ENCODE measurements at regions not wholly inside any gene's neighbourhood (a gene's known extent, or its start where the extent isn't known, plus 50 kb on each side); places are given as distances from the start of the nearest gene placed in this dataset.

GRCh38 chr2:105652014-105652796 lies 92.5 kb upstream of the NCK2 start:
- no peak for DNase-seq (ENCODE audit: low read depth in 3 of 3)

- no peak for DNase-seq (ENCODE audit: low read depth in 3 of 3)
Measured at GRCh38 chr2:105649534-105649933, 95.2 kb upstream of the NCK2 start.

DNA sequence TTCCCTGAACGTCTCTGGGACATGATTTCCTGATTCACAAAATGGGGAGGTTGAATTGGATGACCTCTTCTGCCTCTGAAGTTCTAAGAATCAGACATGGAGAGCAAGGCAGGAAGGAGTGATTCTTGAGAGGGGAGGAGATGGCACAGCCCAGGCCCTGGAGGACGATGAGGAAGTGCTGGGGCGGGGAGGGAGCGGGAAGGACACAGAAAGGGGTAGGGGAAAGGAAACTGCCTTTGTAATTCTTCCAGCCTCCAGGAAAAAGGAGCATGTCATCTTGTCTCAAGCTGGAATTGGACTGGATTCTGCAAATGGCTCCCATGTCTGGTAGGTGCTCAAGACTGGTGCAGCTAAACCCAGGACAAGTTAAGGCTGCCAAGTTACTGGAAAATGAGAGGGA lies 97.0 kb upstream of the NCK2 start:
- no peak for DNase-seq (ENCODE audit: low read depth in 3 of 3)

DNA sequence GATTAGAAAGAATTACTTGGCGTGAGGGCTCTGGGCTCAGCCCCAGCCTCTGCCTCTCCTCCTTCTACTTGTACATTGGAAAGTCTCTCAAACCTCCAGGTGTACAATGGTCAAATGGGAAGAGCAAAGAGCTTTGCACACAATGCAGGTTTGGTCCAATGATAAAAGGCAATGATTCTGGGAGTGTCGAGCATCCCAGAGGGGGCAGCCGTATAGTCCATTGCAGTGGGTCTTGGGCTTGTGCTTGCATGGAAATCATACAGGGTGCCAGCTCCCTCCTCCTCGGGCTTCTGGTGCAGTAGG lies 98.0 kb upstream of the NCK2 start:
- DNase-seq (ENCODE audit: low read depth in 3 of 3), result no peak

DNA sequence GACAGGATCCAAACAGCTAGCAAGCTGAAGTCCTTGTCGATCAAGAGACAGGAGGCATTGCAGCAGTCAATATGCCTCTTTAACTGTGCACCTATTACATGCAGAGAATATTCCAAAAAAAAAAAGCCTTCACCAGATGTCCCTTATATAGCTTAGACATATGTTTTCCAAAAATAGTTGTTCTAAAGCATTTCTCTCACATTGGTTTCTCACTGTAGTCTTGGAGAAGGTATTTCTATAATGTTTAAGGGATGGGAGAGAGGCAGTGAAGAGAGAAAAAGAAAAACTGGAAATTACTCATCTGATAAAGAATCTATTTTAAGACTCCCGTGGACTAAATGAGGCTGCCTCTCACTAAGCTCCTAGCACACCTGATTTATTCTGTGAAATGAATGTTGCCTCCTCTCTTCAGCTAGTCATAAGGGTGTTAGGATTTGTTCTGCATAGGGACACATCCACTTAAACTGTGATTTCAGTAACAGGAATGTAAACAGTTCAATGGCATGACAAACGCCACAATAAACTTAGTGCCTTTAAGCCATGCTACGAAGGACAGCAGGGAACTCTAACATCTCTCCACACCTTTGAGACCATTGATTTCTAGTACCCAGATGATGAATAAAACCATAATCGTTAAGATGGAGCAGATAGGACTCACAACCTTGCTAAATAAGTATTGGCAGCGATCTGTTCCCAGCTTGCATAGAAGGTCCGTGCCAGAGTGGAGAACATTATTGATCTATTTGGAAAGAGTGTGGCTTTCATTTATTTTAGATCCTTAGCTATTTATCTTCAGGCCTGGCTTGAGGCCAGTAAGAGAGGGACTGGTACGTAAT lies 98.6 kb upstream of the NCK2 start:
- no peak for DNase-seq (ENCODE audit: low read depth in 3 of 3)

DNA sequence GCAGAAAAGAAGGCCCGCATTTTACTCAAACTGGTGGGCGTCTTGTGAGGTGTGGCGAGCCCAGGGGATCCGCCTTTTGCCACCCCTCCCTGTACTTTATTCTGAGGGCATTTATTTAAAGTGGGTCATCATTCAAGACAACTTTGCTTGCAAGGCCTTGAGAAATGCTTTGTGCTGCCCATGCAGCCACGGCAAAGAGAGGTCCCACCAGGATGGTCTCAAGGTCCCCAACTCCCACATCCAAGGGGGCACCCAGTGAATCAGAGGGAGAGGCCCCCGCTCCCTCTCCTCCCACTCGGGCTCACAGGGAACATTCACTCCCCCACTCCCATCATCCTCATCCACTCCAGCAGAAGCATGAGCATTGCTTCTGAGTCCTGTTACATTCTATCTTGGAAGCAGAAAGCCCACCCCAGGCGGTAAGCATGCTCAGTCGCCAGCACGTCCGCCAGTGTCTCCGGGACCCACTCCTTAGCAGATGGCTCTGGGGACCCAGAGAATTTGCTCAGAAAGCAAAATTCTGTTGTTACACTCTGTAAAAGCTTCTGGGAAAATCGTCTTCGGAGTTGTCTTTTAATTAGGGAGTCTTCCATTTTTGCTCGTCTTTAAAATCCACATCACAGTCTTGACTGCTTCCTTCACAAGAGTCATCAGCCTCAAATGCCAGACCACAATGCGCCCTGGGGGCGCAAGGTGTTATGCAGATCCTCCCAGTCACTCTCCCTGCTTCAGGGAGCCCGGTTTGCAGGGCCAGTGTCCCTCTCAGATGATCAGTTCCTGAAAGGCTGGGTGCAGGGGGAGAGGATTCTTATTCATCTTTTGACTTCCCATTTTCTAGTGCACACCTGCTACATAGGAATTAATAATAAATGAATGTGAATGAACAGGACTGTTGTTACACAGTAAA lies 99.4 kb upstream of the NCK2 start:
- no peak for DNase-seq (ENCODE audit: low read depth in 3 of 3)

DNA sequence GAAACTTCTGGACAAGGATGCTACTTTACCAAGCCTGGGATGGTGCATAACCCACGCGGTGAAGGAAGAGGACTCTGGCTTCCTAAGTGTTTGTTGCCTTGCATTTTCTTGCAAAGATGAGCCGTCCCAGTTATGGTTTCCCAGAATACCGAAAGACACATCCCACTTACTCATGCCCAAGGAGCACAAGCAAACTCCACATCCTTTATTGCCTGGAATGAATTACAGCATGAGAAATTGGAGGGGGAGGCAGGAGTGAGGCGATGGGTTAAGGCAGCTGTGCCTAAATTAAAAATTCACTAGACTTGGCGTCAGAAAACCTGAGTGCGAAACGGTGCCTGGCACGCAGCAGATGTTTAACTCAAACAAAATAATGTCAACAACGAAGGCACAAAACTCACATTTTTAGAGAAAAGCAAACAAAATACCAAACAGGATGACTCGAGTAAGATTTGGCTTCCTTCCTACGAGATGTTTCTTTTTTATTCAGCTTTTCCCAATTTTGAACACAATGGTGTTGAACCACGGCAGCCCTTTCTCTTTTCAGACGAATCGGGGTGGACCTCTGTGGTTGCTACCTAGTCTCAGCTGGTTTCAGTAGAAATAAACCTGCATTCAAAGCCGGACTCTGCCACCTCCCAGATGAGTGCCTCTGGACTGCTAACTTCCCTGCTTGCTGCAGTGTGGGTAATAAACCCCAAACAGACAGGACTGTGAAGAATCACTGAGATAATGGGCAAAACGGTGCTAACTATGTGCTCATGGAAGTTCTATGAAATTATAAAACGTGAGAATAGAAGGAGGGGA lies 100.3 kb upstream of the NCK2 start:
- no peak for DNase-seq (ENCODE audit: low read depth in 3 of 3)

DNA sequence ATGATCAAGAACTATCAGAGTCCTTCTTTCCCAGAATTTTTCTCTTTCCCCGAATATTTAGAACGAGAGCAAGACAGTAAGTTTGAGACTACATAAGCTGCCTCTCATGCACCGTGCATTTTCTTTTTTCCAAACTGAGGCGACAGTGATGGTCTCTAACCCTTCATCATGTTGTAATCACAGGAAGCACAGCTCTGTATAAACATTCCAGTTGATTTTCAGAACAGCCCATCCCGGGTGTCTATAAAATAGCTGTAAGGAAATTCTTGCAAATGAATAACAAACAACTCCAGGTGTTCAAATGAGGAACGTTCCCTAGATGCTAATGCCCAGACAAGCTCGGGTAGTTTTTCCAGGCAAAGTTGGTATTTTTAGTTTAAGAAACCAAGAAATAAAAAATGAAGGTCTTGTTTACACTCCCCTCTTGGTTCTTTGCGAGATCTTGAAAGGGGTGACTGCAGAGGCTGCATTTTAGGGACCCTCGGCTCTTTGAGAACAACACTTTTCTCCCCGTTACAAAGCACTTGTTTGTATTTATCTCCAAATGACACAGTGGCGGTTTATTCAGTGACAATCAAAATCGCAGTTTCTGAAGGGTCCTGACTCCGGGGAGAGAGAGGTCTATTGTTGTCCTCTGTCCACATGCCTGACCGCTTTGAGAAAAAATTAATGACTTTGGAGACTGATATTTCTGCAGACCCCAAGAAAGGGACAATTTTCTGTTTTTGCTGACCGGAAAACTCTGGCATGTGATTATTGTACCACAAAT lies 101.1 kb upstream of the NCK2 start:
- no peak for DNase-seq (ENCODE audit: low read depth in 3 of 3)

- DNase-seq (ENCODE audit: low read depth in 3 of 3), result no peak
Measured at GRCh38 chr2:105641389-105641811, 103.3 kb upstream of the NCK2 start.

DNA sequence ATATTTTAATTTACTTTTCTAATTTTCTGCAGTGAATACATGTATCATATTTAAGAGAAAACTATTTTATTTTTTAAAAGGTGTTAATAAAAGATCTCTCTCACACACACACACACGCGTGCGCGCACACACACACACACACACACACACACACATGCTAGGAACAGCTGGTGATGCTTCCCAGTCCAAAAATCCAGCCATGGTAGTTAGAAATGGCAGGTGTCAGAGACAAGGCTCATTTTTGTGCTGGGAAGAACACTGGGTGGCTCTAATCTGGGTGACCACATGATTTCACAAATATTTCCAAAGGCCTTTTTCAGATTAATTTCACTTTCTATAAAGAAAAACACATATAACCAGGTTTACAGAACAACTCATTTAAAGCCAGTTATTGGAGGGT lies 104.5 kb upstream of the NCK2 start:
- no peak for DNase-seq (ENCODE audit: low read depth in 3 of 3)

DNA sequence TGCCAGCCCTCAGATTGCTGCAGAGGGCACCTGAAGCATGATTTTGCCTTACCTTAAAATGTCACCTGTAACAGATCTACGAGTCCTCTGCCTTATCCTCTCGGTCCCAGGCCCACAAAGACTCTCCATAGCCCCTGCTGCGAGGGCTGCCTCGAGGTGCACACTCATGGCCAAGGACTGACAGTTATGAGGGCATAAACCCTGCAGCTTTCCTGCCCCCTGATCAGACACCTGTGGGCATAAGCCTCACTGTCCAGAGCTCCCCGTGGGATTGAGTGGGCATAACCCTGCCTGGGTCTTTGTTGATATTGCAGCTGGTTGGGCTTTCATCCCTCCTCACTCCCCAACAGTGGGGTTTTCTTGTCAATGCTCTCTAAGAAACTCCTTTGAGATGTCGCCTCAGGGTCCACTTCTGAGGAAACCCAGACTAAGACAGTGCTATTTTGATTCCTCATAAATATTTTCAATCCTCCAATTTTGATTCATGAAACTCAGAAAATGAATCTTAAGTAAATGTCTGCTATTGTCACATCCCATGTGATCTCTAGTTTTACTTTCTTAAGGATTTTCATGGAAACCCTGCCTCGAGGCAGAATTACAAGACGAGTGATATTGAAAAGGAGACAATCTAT lies 108.5 kb upstream of the NCK2 start:
- no peak for DNase-seq (ENCODE audit: low read depth in 3 of 3)

DNA sequence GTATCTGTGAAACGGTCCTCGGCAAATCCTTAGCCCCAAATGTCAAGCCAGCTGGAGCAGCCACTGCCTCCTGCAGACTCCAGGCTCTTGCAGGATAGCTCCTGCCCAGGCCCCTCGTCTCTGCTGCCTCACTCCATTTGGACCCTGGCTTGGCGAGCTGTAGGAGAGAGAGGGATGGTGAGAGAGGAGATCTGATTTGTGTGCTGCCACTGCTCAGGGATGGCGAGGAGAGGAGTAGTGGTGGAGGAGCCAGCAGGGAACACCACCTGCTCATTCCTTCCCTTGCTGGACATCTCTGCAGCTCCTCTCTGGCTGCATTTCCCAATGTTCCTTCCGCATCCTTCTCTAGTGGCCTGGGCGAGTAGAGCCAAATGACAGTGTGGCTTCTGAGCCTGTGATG lies 109.1 kb upstream of the NCK2 start:
- DNase-seq (ENCODE audit: low read depth in 3 of 3), result no peak

DNA sequence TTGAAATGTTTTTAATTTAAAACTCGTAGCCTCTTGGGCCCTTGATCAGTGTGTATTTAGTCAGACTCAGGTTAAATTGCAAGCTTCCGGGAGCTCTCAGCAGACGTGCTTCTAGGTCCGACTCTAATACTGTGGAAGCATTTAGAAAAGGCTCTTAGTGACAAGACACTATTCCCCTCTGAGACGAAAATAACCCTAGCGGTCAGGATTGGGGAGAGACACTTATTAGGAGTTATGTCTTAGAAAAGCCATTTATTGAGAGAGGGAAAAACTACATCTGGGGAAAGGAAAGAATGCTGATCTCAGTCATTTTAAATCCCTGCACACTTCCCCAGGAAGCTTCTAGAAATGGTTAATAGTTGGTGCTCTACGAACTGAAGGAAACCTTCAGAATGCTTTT lies 110.5 kb upstream of the NCK2 start:
- no peak for DNase-seq (ENCODE audit: low read depth in 3 of 3)

GRCh38 chr2:105631922-105632321 lies 112.8 kb upstream of the NCK2 start:
- no peak for DNase-seq (ENCODE audit: low read depth in 3 of 3)

DNA sequence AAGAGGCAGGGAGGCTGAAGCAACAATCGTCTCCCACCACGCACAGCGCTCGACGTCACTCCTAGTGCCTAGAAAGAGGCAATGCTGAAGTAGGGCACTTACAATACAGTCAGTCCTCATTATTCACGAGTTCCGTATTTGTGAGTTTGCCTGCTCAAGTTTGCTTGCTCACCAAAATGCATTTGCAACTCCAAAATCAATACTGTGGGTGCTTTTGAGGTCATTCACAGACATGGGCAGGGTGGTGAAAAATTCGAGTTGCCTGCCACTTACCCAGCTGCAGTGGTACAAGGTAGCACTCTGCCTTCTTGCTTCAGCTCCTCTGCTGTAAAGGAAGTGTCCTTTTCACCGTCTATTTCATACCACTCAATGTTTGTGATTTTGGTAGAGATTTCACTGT lies 113.7 kb upstream of the NCK2 start:
- no peak for DNase-seq (ENCODE audit: low read depth in 3 of 3)

- DNase-seq (ENCODE audit: low read depth in 3 of 3), result no peak
Measured at GRCh38 chr2:105629634-105630033, 115.1 kb upstream of the NCK2 start.

DNA sequence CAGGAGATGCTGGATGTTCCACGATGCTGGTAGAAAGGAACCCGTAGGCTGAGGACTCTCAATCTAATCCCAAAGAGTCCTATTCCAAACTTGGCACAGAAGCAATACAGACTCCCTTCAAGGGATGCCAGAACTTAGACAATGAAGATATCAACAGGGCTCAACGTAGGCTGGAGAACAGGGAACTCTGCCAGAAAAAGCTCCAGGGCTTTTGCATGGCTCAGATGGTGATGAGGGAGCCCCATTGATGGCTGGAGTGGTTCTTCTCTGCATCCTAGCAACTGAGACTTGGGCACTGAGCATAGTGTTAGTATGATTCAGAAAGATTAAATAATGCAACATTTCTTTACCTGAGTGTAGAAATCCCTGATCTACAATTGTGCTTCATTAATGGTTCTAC lies 117.2 kb upstream of the NCK2 start:
- DNase-seq (ENCODE audit: low read depth in 3 of 3), result no peak

- DNase-seq (ENCODE audit: low read depth in 3 of 3), result no peak
Measured at GRCh38 chr2:105626966-105627340, 117.8 kb upstream of the NCK2 start.

- no peak for DNase-seq (ENCODE audit: low read depth in 3 of 3)
Measured at GRCh38 chr2:105626212-105626965, 118.3 kb upstream of the NCK2 start.

DNA sequence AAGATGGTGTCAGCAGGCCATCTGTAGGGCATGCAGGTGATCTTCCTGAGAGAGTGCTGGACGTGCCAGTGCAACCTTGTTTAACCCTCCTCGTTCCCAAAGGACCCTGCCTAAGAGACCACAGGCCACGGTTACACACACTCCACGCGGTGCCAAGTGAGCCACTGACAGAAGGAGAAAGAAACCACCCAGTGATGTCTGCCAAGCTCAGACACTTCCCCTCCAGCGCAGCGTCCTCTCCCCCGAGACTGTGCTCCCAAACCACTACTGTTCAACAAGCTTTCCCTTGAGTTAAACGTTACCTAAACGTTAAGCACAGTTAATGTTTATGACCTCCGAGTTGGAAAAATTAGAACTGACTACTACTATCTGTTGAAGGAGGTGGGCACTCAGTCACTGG lies 119.1 kb upstream of the NCK2 start:
- DNase-seq (ENCODE audit: low read depth in 3 of 3), result no peak
